ENCODE measurements at regions not wholly inside any gene's neighbourhood (a gene's known extent, or its start where the extent isn't known, plus 50 kb on each side); places are given as distances from the start of the nearest gene placed in this dataset.
A peak's percentile ranks its signal among the peaks of the same experiment; 100 is the strongest.

DNA sequence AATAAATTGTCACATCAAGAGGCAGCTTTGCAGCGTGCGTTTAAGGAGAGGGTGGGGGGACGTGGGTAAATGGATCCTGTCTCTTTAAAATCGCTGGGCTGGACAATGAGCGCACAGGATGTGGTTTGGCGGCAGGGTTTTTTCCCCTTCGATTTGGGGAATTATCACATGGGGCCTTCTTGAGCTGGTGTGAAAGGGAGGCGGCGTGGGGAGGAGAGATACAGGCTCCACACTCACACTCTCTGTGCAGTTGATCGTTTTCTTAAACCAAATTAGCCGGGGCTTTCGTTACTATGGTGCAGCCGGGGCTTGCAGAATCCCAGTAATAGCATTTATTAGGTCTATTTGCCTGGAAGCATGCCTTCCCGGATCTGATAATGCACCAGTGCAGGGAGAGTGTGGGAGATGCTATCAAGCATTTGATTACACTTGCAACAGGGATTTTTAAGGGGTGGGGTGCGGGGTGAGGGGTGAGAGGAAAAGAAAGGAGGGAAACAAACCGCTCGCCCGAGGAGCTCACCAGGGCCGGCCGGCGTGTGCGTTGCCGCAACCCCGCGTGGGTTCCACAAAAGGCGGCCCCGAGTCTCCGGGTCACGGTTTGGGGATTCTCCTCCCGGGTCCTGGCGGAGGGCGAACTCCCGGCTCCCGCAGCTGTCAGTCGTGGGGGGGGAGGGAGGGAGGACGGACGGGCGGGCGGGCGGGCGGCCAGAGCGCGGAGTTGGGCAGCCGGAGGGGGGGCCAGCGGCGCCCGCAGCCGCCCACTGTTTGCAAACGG lies 58.8 kb upstream of the GSE1 start (continued):
- TF ChIP-seq KDM6A (CRISPR knock-in tag; IDR thresholded peaks at IDR 0.05; ENCODE audit: low read depth), result no peak
- TF ChIP-seq ZNF33B (CRISPR knock-in tag; IDR thresholded peaks at IDR 0.05), result no peak
- no peak for TF ChIP-seq LCORL (IDR thresholded peaks at IDR 0.05)
- 0 out of 2 replicates have a peak, but pooled peaks have one; percentile 16 for TF ChIP-seq LCORL (CRISPR knock-in tag; IDR thresholded peaks at IDR 0.05)
- TF ChIP-seq ARNT (IDR thresholded peaks at IDR 0.05), result no peak
- TF ChIP-seq ZNF549 (CRISPR knock-in tag; IDR thresholded peaks at IDR 0.05), result no peak
- TF ChIP-seq PHF5A (CRISPR knock-in tag; IDR thresholded peaks at IDR 0.05; ENCODE audit: low read depth, unreplicated experiment), result no peak
- TF ChIP-seq ATF4 (CRISPR knock-in tag; IDR thresholded peaks at IDR 0.05), result 0 out of 4 replicates have a peak, but pooled peaks of 1 of the 2 experiments have one; percentile 18
- peak; percentile 64 for TF ChIP-seq ETV5 (CRISPR knock-in tag; IDR thresholded peaks at IDR 0.05; ENCODE audit: borderline replicate concordance)
- no peak for TF ChIP-seq FUBP1 (CRISPR knock-in tag; IDR thresholded peaks at IDR 0.05; ENCODE audit: borderline replicate concordance)
- TF ChIP-seq MTF1 (CRISPR knock-in tag; IDR thresholded peaks at IDR 0.05), result 0 out of 2 replicates have a peak, but pooled peaks have one; percentile 25
- 0 out of 2 replicates have a peak, but pooled peaks have one; percentile 43 for TF ChIP-seq ZNF607 (CRISPR knock-in tag; IDR thresholded peaks at IDR 0.05; ENCODE audit: borderline replicate concordance)
- TF ChIP-seq CCAR2 (optimal IDR thresholded peaks at IDR 0.05; ENCODE audit: low read depth, low read length), result peak; percentile 80
- 0 out of 2 replicates have a peak, but pooled peaks have one; percentile 7 for TF ChIP-seq ZNF12 (CRISPR knock-in tag; IDR thresholded peaks at IDR 0.05)
- TF ChIP-seq ZNF781 (CRISPR knock-in tag; IDR thresholded peaks at IDR 0.05; ENCODE audit: borderline replicate concordance, not compliant biosample characterization), result peak; percentile 41
- TF ChIP-seq, protein P1, sequence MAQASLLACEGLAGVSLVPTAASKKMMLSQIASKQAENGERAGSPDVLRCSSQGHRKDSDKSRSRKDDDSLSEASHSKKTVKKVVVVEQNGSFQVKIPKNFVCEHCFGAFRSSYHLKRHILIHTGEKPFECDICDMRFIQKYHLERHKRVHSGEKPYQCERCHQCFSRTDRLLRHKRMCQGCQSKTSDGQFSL (CRISPR knock-in tag; IDR thresholded peaks at IDR 0.05), result no peak; the same call in 1 of the 2 replicates
- TF ChIP-seq MYPOP (CRISPR knock-in tag; IDR thresholded peaks at IDR 0.05), result peak; percentile 24; the same call in 1 of the 2 replicates
- TF ChIP-seq SIN3B (IDR thresholded peaks at IDR 0.05; ENCODE audit: low read length), result no peak
- TF ChIP-seq, protein P2, sequence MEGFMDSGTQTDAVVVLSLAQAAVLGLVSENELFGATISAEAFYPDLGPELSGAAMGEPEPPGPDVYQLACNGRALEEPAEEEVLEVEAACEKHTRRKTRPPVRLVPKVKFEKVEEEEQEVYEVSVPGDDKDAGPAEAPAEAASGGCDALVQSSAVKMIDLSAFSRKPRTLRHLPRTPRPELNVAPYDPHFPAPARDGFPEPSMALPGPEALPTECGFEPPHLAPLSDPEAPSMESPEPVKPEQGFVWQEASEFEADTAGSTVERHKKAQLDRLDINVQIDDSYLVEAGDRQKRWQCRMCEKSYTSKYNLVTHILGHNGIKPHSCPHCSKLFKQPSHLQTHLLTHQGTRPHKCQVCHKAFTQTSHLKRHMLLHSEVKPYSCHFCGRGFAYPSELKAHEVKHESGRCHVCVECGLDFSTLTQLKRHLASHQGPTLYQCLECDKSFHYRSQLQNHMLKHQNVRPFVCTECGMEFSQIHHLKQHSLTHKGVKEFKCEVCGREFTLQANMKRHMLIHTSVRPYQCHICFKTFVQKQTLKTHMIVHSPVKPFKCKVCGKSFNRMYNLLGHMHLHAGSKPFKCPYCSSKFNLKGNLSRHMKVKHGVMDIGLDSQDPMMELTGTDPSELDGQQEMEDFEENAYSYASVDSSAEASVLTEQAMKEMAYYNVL (CRISPR knock-in tag; IDR thresholded peaks at IDR 0.05; ENCODE audit: borderline replicate concordance), result 0 out of 2 replicates have a peak, but pooled peaks have one; percentile 5
- TF ChIP-seq RBM39 (IDR thresholded peaks at IDR 0.05; ENCODE audit: low read depth, low read length, poor library complexity, severe bottlenecking), result no peak
